ENCODE measurements at regions not wholly inside any gene's neighbourhood (a gene's known extent, or its start where the extent isn't known, plus 50 kb on each side); places are given as distances from the start of the nearest gene placed in this dataset.

DNA sequence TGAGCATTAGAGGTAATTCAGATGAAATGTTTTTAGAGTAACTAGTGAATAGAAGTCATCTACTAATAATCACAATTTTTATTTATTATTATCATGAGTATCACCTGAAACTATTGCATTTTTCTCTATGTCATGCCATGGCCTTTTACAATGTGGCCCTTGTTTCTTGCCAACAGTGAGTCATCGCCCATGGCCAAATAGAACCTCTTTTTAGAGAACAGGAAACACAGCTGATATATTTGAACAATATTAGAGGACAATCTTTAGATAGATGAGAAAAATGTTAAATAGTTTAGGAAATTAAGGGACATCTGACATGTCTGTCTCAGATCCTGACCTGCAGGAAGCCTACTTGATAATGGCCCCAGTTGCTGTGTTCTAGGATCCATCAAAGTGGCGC is 1584.4 kb upstream of the GOT2 start:
- Histone ChIP-seq H3K9ac (ENCODE audit: control insufficient read depth, insufficient read depth, low read length) (no peak overlapping the region), H3K4me3 (no peak overlapping the region), H3K27me3 (replicated peaks in 1 of 2; ENCODE audit: control insufficient read depth in 2 of 2, insufficient read depth in 2 of 2, low read length in 1 of 2) (no peaks in the 10 kb centered on the region), H3K27ac (ENCODE audit: control insufficient read depth, insufficient read depth) (no peak overlapping the region), H2AFZ (ENCODE audit: control insufficient read depth, low read depth, low read length) (no peak overlapping the region), H3K36me3 (ENCODE audit: control insufficient read depth in 2 of 2, insufficient read depth in 2 of 2, low read length in 1 of 2) (no peaks in the 10 kb centered on the region), H3K4me1 (ENCODE audit: control insufficient read depth, insufficient read depth, low read length) (no peaks in the 10 kb centered on the region), H3K79me2 (ENCODE audit: control insufficient read depth, insufficient read depth, low read length) (no peaks in the 10 kb centered on the region), H4K20me1 (ENCODE audit: control insufficient read depth, insufficient read depth) (no peaks in the 10 kb centered on the region), H3K9me3 (replicated peaks; ENCODE audit: control insufficient read depth, insufficient read depth, low read length) (no peaks in the 10 kb centered on the region), H3K4me2 (ENCODE audit: control insufficient read depth, insufficient read depth) (no peak overlapping the region)
- ChIA-PET RAD21 (ENCODE audit: unreplicated experiment) (no interaction called here), CTCF (no interaction called here), SMC1A (ENCODE audit: uncharacterized antibody, unreplicated experiment) (no interaction called here), POLR2A (no interaction called here)
- TF ChIP-seq STAT1 (conservative IDR thresholded peaks at IDR 0.05), result no peak
- TF ChIP-seq EZH2 (IDR thresholded peaks at IDR 0.05; ENCODE audit: borderline replicate concordance, control insufficient read depth, low read depth, low read length), result no peak
- TF ChIP-seq RCOR1 (conservative IDR thresholded peaks at IDR 0.05; ENCODE audit: low read depth, low read length), result no peak
- in situ Hi-C loops (cut with MboI), result no loop called here
- DNase-seq (ENCODE audit: low read depth, low spot score) (no peak), ATAC-seq (no peak), FAIRE-seq (no peak)
- intact Hi-C loops (cut with micrococcal nuclease; ENCODE audit: unreplicated experiment), result no loop called here
- no TSS peak for BruUV-seq (replicated peaks)
- 36% methylated on average over 2 of the region's 2 CpGs for WGBS (ENCODE audit: insufficient coverage, insufficient replicate concordance, low lambda C conversion rate, missing lambda C conversion rate)

DNA sequence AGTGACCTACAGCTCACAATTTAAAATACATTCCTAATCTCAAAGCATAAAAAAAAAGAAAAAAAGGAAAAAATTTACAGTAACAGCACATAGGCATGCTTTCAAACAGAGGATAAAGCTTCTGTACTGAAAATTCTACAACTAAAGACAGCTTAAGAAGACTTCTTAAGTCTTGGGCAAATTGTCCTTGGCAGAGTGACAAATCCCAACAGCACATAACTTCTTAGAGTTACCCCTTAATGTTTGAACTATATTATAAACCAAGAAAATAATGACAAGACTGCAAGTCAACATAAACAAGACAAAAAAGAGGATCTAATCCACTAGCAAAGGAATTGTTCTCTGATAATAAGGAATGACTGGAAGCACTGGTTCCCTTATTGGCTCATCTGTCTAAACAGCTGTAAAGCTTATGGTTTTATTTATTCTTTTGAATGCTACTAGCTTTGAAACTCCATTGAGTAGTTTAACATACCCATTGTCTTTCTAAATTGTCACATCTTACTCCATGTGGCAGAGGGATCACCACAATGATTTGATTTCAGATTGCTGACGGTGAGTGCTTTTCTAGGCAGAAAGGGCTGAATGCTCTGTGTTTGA is 1576.8 kb upstream of the GOT2 start:
- intact Hi-C loops (cut with micrococcal nuclease; ENCODE audit: unreplicated experiment), result no loop called here
- ChIA-PET CTCF (no interaction called here), POLR2A (no interaction called here), SMC1A (ENCODE audit: uncharacterized antibody, unreplicated experiment) (no interaction called here), RAD21 (ENCODE audit: unreplicated experiment) (no interaction called here)
- no peak overlapping the region for H3K4me2 ChIP-seq (ENCODE audit: control insufficient read depth, insufficient read depth)
- FAIRE-seq (no peak), DNase-seq (ENCODE audit: low read depth, low spot score) (no peak), ATAC-seq (no peak)
- H3K36me3 ChIP-seq (ENCODE audit: control insufficient read depth in 2 of 2, insufficient read depth in 2 of 2, low read length in 1 of 2), result no peaks in the 10 kb centered on the region
- in situ Hi-C loops (cut with MboI), result no loop called here
- H4K20me1 ChIP-seq (ENCODE audit: control insufficient read depth, insufficient read depth), result no peaks in the 10 kb centered on the region
- H3K79me2 ChIP-seq (ENCODE audit: control insufficient read depth, insufficient read depth, low read length), result no peaks in the 10 kb centered on the region
- H3K27ac ChIP-seq (ENCODE audit: control insufficient read depth, insufficient read depth), result no peak overlapping the region
- no peaks in the 10 kb centered on the region for H3K27me3 ChIP-seq (replicated peaks in 1 of 2; ENCODE audit: control insufficient read depth in 2 of 2, insufficient read depth in 2 of 2, low read length in 1 of 2)
- H3K9ac ChIP-seq (ENCODE audit: control insufficient read depth, insufficient read depth, low read length), result no peak overlapping the region
- no TSS peak for BruUV-seq (replicated peaks)
- 50% methylated on average over 1 of the region's 1 CpG for WGBS (ENCODE audit: insufficient coverage, insufficient replicate concordance, low lambda C conversion rate, missing lambda C conversion rate)
- no peak overlapping the region for H3K4me3 ChIP-seq
- no peaks in the 10 kb centered on the region for H3K4me1 ChIP-seq (ENCODE audit: control insufficient read depth, insufficient read depth, low read length)
- H3K9me3 ChIP-seq (replicated peaks; ENCODE audit: control insufficient read depth, insufficient read depth, low read length), result no peaks in the 10 kb centered on the region
- no peak overlapping the region for H2AFZ ChIP-seq (ENCODE audit: control insufficient read depth, low read depth, low read length)
- TF ChIP-seq, protein P1, sequence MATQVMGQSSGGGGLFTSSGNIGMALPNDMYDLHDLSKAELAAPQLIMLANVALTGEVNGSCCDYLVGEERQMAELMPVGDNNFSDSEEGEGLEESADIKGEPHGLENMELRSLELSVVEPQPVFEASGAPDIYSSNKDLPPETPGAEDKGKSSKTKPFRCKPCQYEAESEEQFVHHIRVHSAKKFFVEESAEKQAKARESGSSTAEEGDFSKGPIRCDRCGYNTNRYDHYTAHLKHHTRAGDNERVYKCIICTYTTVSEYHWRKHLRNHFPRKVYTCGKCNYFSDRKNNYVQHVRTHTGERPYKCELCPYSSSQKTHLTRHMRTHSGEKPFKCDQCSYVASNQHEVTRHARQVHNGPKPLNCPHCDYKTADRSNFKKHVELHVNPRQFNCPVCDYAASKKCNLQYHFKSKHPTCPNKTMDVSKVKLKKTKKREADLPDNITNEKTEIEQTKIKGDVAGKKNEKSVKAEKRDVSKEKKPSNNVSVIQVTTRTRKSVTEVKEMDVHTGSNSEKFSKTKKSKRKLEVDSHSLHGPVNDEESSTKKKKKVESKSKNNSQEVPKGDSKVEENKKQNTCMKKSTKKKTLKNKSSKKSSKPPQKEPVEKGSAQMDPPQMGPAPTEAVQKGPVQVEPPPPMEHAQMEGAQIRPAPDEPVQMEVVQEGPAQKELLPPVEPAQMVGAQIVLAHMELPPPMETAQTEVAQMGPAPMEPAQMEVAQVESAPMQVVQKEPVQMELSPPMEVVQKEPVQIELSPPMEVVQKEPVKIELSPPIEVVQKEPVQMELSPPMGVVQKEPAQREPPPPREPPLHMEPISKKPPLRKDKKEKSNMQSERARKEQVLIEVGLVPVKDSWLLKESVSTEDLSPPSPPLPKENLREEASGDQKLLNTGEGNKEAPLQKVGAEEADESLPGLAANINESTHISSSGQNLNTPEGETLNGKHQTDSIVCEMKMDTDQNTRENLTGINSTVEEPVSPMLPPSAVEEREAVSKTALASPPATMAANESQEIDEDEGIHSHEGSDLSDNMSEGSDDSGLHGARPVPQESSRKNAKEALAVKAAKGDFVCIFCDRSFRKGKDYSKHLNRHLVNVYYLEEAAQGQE (IDR thresholded peaks at IDR 0.05; ENCODE audit: low read depth, low read length), result no peak
- no peak for TF ChIP-seq SMAD1 (IDR thresholded peaks at IDR 0.05; ENCODE audit: low read depth, partially characterized antibody)
- no peak for TF ChIP-seq BRCA1 (IDR thresholded peaks at IDR 0.05; ENCODE audit: low read depth, low read length)
- TF ChIP-seq SPI1 (IDR thresholded peaks at IDR 0.05; ENCODE audit: borderline replicate concordance, insufficient read depth, low read depth, low read length), result no peak
- TF ChIP-seq STAT1 (conservative IDR thresholded peaks at IDR 0.05), result no peak
- TF ChIP-seq MTA2 (IDR thresholded peaks at IDR 0.05; ENCODE audit: low read depth), result no peak
- TF ChIP-seq, protein P2, sequence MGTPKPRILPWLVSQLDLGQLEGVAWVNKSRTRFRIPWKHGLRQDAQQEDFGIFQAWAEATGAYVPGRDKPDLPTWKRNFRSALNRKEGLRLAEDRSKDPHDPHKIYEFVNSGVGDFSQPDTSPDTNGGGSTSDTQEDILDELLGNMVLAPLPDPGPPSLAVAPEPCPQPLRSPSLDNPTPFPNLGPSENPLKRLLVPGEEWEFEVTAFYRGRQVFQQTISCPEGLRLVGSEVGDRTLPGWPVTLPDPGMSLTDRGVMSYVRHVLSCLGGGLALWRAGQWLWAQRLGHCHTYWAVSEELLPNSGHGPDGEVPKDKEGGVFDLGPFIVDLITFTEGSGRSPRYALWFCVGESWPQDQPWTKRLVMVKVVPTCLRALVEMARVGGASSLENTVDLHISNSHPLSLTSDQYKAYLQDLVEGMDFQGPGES (IDR thresholded peaks at IDR 0.05), result no peak
- TF ChIP-seq DPF2 (IDR thresholded peaks at IDR 0.05), result no peak
- TF ChIP-seq, protein P3, sequence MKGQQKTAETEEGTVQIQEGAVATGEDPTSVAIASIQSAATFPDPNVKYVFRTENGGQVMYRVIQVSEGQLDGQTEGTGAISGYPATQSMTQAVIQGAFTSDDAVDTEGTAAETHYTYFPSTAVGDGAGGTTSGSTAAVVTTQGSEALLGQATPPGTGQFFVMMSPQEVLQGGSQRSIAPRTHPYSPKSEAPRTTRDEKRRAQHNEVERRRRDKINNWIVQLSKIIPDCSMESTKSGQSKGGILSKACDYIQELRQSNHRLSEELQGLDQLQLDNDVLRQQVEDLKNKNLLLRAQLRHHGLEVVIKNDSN (IDR thresholded peaks at IDR 0.05; ENCODE audit: borderline replicate concordance, extremely low read length, insufficient read depth, low read depth, low read length), result no peak
- no peak for TF ChIP-seq TARDBP (IDR thresholded peaks at IDR 0.05; ENCODE audit: borderline replicate concordance)
